Muscle layer of duodenum (tissue), 2 donors: ENCODE measurements at regions not wholly inside any gene's neighbourhood (a gene's known extent, or its start where the extent isn't known, plus 50 kb on each side); places are given as distances from the start of the nearest gene placed in this dataset.

Source experiments
- H3K27ac ChIP-seq: one replicate; pipeline ENCODE4 v1.7.0; 2013; ENCODE audit warnings: mild to moderate bottlenecking, low read length
- H3K27me3 ChIP-seq: one replicate; pipeline ENCODE4 v1.7.0; 2013; ENCODE audit warnings: low read depth, mild to moderate bottlenecking, control low read depth, low read length
- H3K36me3 ChIP-seq, 2 donors: one replicate each; pipeline ENCODE4 v1.7.0; 2013; ENCODE audit warnings: low read length in 2 of 2, control low read depth in 1 of 2, mild to moderate bottlenecking in 1 of 2; ENCODE audit not compliant: insufficient read depth in 2 of 2, control insufficient read depth in 1 of 2
- H3K4me1 ChIP-seq, 2 donors: one replicate each; pipeline ENCODE4 v1.7.0; 2013; ENCODE audit warnings: low read length in 2 of 2, mild to moderate bottlenecking in 2 of 2, control low read depth in 1 of 2, moderate library complexity in 1 of 2; ENCODE audit not compliant: insufficient read depth in 2 of 2, control insufficient read depth in 1 of 2
- H3K4me3 ChIP-seq, 2 donors: one replicate each; pipeline ENCODE4 v1.7.0; 2013; ENCODE audit warnings: low read length in 2 of 2, low read depth in 1 of 2, mild to moderate bottlenecking in 1 of 2
- H3K9me3 ChIP-seq, 2 donors: one replicate each; pipeline ENCODE4 v1.7.0; 2013; ENCODE audit warnings: low read length in 2 of 2, control low read depth in 1 of 2, mild to moderate bottlenecking in 1 of 2; ENCODE audit not compliant: control insufficient read depth in 1 of 2
- donor health status: healthy.

- Histone ChIP-seq H3K9me3 (no peaks in the 10 kb centered on the region), H3K4me3 (no peak overlapping the region), H3K27me3 (no peaks in the 10 kb centered on the region), H3K27ac (no peak overlapping the region), H3K4me1 (no peaks in the 10 kb centered on the region), H3K36me3 (no peaks in the 10 kb centered on the region)
These were observed 579.2 kb upstream of the ADGRL2 start for GRCh38 chr1:81221564-81221963.

DNA sequence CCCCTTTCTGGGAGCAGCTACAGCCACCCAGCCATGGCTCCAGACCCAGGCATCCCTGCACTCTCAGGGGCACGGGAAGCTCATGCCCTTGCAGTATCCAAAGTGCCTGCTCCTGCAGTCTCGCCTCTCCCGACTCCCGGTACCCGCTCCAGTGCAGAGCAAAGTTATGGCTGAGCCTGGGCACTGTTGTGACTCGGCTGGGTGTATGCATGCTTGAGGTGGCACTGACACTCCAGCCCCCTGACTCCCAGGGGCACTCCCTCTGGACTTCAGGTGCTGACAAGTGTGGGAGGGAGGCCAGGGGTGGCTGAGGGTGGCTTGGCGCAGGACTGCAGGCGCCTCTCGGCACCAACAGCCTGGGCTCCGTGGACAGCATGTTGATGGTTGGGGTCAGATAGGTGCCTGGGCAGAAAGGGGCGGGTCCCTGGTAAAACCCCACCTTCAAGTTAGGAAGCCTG, 580.1 kb upstream of the ADGRL2 start:
- H3K27me3 ChIP-seq = no peaks in the 10 kb centered on the region
- no peak overlapping the region for H3K27ac ChIP-seq

GRCh38 chr1:81217058-81217457, 583.7 kb upstream of the ADGRL2 start:
- no peaks in the 10 kb centered on the region for H3K4me1 ChIP-seq
- no peaks in the 10 kb centered on the region for H3K9me3 ChIP-seq
- no peak overlapping the region for H3K4me3 ChIP-seq
- H3K36me3 ChIP-seq = no peaks in the 10 kb centered on the region
- no peaks in the 10 kb centered on the region for H3K27me3 ChIP-seq
- no peak overlapping the region for H3K27ac ChIP-seq

More for the DNA sequence above, 580.1 kb upstream of the ADGRL2 start:
- H3K36me3 ChIP-seq = no peaks in the 10 kb centered on the region
- no peaks in the 10 kb centered on the region for H3K9me3 ChIP-seq
- no peak overlapping the region for H3K4me3 ChIP-seq
- H3K4me1 ChIP-seq = no peaks in the 10 kb centered on the region

GRCh38 chr1:81213279-81213678, 587.5 kb upstream of the ADGRL2 start:
- H3K36me3 ChIP-seq = no peaks in the 10 kb centered on the region
- no peak overlapping the region for H3K4me3 ChIP-seq
- H3K4me1 ChIP-seq = no peaks in the 10 kb centered on the region
- H3K9me3 ChIP-seq = no peaks in the 10 kb centered on the region
- H3K27ac ChIP-seq = no peak overlapping the region
- H3K27me3 ChIP-seq = no peaks in the 10 kb centered on the region

- Histone ChIP-seq H3K27ac (no peak overlapping the region), H3K4me3 (no peak overlapping the region)
These were observed 591.3 kb upstream of the ADGRL2 start for GRCh38 chr1:81209461-81209860.

DNA sequence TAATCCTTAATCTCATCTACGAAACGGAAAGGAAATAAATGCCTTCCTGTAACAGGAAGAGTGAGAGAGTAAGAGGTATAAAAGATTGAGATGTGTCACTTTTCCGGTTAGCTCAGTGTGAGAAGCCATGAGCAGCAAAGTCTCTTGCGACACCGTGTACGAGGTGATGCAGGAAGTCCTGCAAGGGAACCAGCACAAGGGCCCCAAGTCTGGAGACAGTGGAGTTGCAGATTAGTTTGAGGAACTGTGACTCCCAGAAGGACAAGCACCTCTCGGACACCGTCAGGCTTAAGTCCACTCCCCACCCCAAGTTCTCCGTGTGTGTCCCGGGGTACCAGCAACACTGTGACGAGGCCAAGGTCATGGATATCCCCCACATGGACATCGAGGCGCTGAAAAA, 592.3 kb upstream of the ADGRL2 start:
- no peaks in the 10 kb centered on the region for H3K4me1 ChIP-seq
- no peaks in the 10 kb centered on the region for H3K27me3 ChIP-seq
- H3K27ac ChIP-seq = no peak overlapping the region
- no peak overlapping the region for H3K4me3 ChIP-seq
- H3K9me3 ChIP-seq = no peaks in the 10 kb centered on the region
- no peaks in the 10 kb centered on the region for H3K36me3 ChIP-seq

More at GRCh38 chr1:81209461-81209860, 591.3 kb upstream of the ADGRL2 start:
- Histone ChIP-seq H3K9me3 (no peaks in the 10 kb centered on the region), H3K4me1 (no peaks in the 10 kb centered on the region), H3K27me3 (no peaks in the 10 kb centered on the region), H3K36me3 (no peaks in the 10 kb centered on the region)

DNA sequence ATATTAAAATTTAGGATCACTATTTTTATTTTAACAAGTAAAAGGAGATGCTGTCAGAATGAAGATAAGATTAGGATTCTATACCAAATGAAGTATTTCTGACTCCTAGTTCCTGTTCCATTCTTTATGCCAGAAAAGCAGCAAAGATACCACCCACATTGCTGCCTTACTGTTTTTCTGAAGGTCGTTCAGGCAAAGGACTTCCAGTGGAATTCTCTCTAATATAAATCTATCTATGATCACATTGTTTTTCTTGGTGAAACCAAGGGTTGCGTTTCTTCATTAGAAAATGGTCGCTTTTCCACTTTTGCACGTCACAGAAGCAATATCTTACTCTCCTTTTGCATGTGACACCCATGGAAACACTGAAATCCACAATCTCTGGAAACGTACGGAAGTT, 594.8 kb upstream of the ADGRL2 start:
- Histone ChIP-seq H3K27ac (no peak overlapping the region), H3K4me3 (no peak overlapping the region), H3K9me3 (no peaks in the 10 kb centered on the region), H3K27me3 (no peaks in the 10 kb centered on the region), H3K4me1 (no peaks in the 10 kb centered on the region), H3K36me3 (no peaks in the 10 kb centered on the region)

DNA sequence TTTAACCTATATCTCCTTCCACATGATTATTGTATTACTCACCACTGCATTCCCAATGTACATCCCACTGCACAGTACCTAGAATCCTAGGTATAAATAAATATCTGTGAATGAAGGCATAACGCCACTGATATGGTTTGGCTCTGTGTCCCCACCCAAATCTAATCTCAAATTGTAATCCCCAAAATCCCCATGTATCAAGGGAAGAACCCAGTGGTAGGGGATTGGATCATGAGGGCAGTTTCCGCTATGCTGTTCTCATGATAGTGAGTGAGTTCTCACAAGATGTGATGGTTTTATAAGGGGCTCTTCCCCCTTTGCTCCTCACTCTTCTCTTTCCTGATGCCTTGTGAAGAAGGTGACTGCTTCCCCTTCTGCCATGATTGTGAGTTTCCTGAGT, 599.0 kb upstream of the ADGRL2 start:
- Histone ChIP-seq H3K27ac (no peak overlapping the region), H3K4me1 (no peaks in the 10 kb centered on the region), H3K4me3 (no peak overlapping the region), H3K36me3 (no peaks in the 10 kb centered on the region), H3K27me3 (no peaks in the 10 kb centered on the region), H3K9me3 (no peaks in the 10 kb centered on the region)

DNA sequence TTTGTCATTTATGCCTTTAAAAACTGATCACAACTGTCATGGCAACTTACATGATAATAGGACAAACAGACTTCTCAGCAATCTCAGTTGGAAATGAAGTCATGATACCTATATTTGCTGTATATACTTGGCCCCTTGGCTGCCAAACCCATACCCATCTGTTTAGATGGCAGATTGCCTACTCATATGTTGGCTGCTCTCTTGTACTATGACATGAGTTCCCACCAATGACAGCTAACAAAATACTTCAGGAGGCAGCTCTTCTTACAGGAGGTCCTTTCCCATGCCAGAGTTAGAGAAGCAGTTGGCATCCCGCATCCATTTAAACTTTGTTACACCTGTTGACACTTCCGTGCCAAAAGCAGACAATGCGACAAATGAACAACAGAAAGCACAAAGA, 603.1 kb upstream of the ADGRL2 start:
- H3K9me3 ChIP-seq = no peaks in the 10 kb centered on the region
- H3K4me1 ChIP-seq = no peaks in the 10 kb centered on the region
- H3K27ac ChIP-seq = no peak overlapping the region
- H3K4me3 ChIP-seq = no peak overlapping the region
- H3K27me3 ChIP-seq = no peaks in the 10 kb centered on the region
- no peaks in the 10 kb centered on the region for H3K36me3 ChIP-seq

GRCh38 chr1:81192647-81193642, 607.8 kb upstream of the ADGRL2 start:
- no peaks in the 10 kb centered on the region for H3K27me3 ChIP-seq
- H3K4me3 ChIP-seq = no peak overlapping the region
- H3K27ac ChIP-seq = no peak overlapping the region
- no peaks in the 10 kb centered on the region for H3K36me3 ChIP-seq
- no peaks in the 10 kb centered on the region for H3K9me3 ChIP-seq
- H3K4me1 ChIP-seq = no peaks in the 10 kb centered on the region

DNA sequence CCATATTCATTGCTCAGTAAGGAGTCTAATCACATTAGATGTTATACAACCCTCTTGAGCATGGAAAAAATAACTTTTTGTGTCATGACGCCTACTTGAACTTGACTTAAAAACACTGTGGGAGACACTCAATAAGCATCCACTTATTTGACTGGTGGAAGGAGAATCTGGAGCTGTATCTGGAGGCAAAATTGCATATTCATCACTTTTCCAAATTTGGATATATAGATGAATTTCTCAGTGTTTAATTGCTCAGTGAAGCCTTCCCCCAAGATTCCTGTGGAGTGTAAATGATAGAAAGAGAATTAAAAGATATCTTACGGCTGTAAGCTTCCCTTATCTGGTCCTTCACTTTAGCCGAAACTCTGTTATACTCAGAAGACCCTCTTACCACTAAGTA, 610.7 kb upstream of the ADGRL2 start:
- H3K36me3 ChIP-seq = no peaks in the 10 kb centered on the region
- H3K4me1 ChIP-seq = no peaks in the 10 kb centered on the region
- H3K27me3 ChIP-seq = no peaks in the 10 kb centered on the region

More for the DNA sequence above, 610.7 kb upstream of the ADGRL2 start:
- Histone ChIP-seq H3K27ac (no peak overlapping the region), H3K4me3 (no peak overlapping the region), H3K9me3 (no peaks in the 10 kb centered on the region)
